ENCODE measurements at regions not wholly inside any gene's neighbourhood (a gene's known extent, or its start where the extent isn't known, plus 50 kb on each side); places are given as distances from the start of the nearest gene placed in this dataset.

- TF ChIP-seq CTCF (IDR thresholded peaks at IDR 0.05) (no peak), POLR2A (IDR thresholded peaks at IDR 0.05) (no peak)
These were observed 204.8 kb upstream of the NUDT6 start for GRCh38 chr4:123127218-123127617.
